ENCODE measurements at regions not wholly inside any gene's neighbourhood (a gene's known extent, or its start where the extent isn't known, plus 50 kb on each side); places are given as distances from the start of the nearest gene placed in this dataset.

DNA sequence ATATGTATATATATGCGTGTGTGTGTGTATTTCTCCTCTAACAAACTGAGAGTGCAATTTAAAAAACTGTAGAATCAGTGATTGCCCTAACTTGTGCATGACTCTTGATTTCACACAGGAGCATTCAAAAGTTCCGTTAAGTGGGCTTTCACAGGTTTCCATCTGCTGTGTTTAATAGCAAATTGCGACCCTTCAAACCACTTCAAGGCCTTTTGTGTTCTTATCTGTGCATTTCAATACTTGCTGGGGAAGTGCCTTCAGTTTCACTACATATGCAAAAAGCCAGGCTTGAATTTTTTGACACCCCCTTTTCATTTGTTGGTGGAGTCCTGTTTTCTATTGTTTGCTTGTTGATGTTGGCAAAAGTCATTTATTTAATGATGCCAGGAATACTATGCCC is 158.0 kb downstream of the TM9SF2 start (continued):
- no peak for TF ChIP-seq KDM1A (IDR thresholded peaks at IDR 0.05; ENCODE audit: borderline replicate concordance, low read length)
- no peak for TF ChIP-seq BACH1 (IDR thresholded peaks at IDR 0.05; ENCODE audit: low read length)
- TF ChIP-seq NRF1 (IDR thresholded peaks at IDR 0.05; ENCODE audit: low read depth, low read length) = no peak
- no peak for TF ChIP-seq KDM5A (IDR thresholded peaks at IDR 0.05; ENCODE audit: low read length)
- TF ChIP-seq, protein P1, sequence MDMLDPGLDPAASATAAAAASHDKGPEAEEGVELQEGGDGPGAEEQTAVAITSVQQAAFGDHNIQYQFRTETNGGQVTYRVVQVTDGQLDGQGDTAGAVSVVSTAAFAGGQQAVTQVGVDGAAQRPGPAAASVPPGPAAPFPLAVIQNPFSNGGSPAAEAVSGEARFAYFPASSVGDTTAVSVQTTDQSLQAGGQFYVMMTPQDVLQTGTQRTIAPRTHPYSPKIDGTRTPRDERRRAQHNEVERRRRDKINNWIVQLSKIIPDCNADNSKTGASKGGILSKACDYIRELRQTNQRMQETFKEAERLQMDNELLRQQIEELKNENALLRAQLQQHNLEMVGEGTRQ (IDR thresholded peaks at IDR 0.05; ENCODE audit: low read length) = no peak
- no peak for TF ChIP-seq CHD2 (IDR thresholded peaks at IDR 0.05; ENCODE audit: low read length)
- no peak for TF ChIP-seq EGR1 (IDR thresholded peaks at IDR 0.05; ENCODE audit: borderline replicate concordance, low read depth, low read length)
- no peak for TF ChIP-seq YY1 (IDR thresholded peaks at IDR 0.05; ENCODE audit: low read depth, low read length)
- TF ChIP-seq RAD21 (IDR thresholded peaks at IDR 0.05 in 1 of 2, conservative IDR thresholded peaks at IDR 0.05 in 1 of 2; ENCODE audit: low read depth in 2 of 2, low read length in 2 of 2) = no peak
- TF ChIP-seq CREB1 (IDR thresholded peaks at IDR 0.05) = no peak
- TF ChIP-seq CBX5 (IDR thresholded peaks at IDR 0.05; ENCODE audit: low read depth, low read length) = no peak
- TF ChIP-seq, protein P2, sequence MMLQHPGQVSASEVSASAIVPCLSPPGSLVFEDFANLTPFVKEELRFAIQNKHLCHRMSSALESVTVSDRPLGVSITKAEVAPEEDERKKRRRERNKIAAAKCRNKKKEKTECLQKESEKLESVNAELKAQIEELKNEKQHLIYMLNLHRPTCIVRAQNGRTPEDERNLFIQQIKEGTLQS (IDR thresholded peaks at IDR 0.05; ENCODE audit: insufficient read depth, low read depth, low read length) = no peak
- no peak for TF ChIP-seq CTCF (IDR thresholded peaks at IDR 0.05; ENCODE audit: control extremely low read depth in 1 of 3, insufficient read depth in 1 of 3, low read depth in 1 of 3, low read length in 3 of 3)
- TF ChIP-seq MAX (IDR thresholded peaks at IDR 0.05) = no peak
- TF ChIP-seq JUN (IDR thresholded peaks at IDR 0.05; ENCODE audit: low read depth, low read length) = no peak
- peak; percentile 66; the same call in 1 of the 2 replicates for TF ChIP-seq POU5F1 (IDR thresholded peaks at IDR 0.05; ENCODE audit: low read depth, low read length)
- TF ChIP-seq TEAD4 (IDR thresholded peaks at IDR 0.05; ENCODE audit: low read depth, low read length) = no peak
- no peak; the same call in 1 of the 2 replicates for TF ChIP-seq CHD1 (IDR thresholded peaks at IDR 0.05; ENCODE audit: low read depth, low read length)
- TF ChIP-seq HDAC2 (IDR thresholded peaks at IDR 0.05; ENCODE audit: borderline replicate concordance in 1 of 2, low read depth in 2 of 2, low read length in 2 of 2) = peak in 1 of 2 experiments; percentile 5; a peak in 1 of 4 replicates

Data from H1 (cell line).